ENCODE measurements at regions not wholly inside any gene's neighbourhood (a gene's known extent, or its start where the extent isn't known, plus 50 kb on each side); places are given as distances from the start of the nearest gene placed in this dataset.

GRCh38 chr20:7716286-7716972 lies 223.8 kb downstream of the HAO1 start:
- TF ChIP-seq CTCF (conservative IDR thresholded peaks at IDR 0.05 in 1 of 2, IDR thresholded peaks at IDR 0.05 in 1 of 2; ENCODE audit: extremely low read depth in 1 of 2, insufficient read depth in 1 of 2, low read depth in 1 of 2, low read length in 2 of 2), result no peak
- no peak for TF ChIP-seq EZH2 (IDR thresholded peaks at IDR 0.05; ENCODE audit: borderline replicate concordance, low read length)

Data from mammary epithelial cell (primary cell).